SHP77 treated with DMSO at 0.1 percent for 48 hours (cell line): ENCODE measurements at regions not wholly inside any gene's neighbourhood (a gene's known extent, or its start where the extent isn't known, plus 50 kb on each side); places are given as distances from the start of the nearest gene placed in this dataset.
A peak's percentile ranks its signal among the peaks of the same experiment; 100 is the strongest.
"Not testable (repeated sequence)": the region's sequence is repeated elsewhere in the genome, so short reads cannot be mapped to it uniquely, and the experiment has no call there.

Experiments
- DNase-seq: peaks from one replicate; lab custom pipeline; 2025; lab: John Stamatoyannopoulos, UW

DNA sequence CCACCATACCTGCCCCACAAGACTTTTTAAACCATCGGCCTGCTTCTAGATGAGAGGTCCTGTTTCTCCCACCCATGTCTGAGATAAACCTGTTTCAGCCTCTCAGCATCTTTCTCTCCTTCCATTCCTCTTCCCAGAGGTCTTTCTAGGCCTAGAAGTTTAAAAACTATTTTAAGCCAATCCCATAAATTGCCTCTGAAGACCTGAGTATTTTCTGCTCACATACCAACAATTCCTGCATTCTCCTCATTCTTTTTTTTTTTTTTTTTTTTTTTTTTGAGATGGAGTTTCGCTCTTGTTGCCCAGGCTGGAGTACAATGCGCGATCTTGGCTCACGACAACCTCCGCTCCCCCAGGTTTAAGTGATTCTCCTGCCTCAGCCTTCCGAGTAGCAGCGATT lies 262.9 kb upstream of the AUTS2 start:
- DNase-seq = no peak

DNA sequence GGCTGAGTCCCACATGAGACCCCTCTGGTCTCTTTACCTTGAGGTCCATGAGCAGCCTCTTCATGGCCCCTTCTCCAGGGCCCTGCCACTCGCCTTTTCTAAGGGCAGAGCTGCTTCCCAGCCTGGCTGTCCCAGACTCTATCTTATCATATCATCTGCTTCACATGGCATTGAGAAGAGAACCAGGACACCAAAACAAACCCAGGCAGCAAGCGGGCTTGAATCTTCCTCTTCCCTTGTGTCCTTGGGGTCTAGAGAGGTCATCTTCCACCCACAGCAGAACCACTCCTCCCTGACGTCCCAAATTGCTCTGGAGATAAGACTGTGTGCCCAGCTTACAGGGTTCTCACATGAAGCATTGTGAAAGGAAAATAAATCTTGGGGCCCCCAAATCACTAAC lies 261.3 kb upstream of the AUTS2 start:
- no peak for DNase-seq

- no peak for DNase-seq
Measured at GRCh38 chr7:69338144-69338543, 260.1 kb upstream of the AUTS2 start.

GRCh38 chr7:69341288-69341687 lies 257.0 kb upstream of the AUTS2 start:
- DNase-seq = no peak

GRCh38 chr7:69342154-69342884 lies 256.0 kb upstream of the AUTS2 start:
- DNase-seq = no peak

DNA sequence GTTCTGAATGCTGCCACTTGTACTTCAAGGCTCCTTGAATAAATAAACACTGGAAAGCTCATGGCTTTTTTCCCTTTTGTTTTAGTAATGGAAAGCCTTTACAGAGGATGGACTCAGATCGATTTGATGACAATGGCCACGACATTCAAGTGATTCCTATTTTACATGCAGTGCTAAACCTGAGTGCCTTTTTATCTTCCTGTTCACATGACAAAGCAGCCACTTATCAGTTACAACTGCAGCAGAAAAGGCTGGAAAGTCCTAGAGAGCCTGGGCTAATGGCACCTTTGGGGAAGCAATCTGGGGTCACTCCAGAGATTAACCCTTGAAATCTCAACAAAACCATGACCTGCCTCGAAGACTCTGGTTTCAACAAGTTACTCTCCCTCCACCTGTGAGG lies 249.0 kb upstream of the AUTS2 start:
- no peak for DNase-seq

DNA sequence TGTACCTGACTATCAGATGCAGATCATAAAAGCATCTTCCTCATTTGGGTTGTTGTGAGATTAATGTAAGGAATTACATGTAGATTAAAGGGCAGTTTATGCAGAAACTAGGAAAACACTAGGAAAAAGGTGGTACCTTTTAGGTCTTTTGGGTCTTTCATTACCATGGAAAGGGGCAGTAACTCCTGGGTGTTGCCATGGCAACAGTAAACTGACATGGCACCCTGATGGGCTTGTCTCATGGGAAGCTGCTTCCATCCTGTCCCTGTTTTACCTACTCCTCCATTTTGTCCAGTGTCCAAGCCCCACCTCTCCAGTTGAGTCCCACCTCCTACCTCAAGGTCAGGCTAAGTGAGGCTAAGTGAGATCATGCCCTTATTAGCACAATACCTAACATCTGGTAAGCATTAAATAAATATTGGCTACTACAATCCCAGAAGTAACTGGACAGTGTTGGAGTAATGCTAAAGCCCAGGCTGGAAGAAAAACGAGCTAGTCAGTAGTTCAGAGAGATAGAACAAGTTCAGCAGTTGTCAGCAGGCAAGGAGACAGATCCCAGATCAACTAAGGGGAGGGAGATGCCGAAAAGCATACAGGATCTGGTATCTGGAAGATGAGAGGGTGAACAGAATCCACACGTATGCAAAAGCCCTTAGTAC lies 240.0 kb upstream of the AUTS2 start:
- DNase-seq = no peak

DNA sequence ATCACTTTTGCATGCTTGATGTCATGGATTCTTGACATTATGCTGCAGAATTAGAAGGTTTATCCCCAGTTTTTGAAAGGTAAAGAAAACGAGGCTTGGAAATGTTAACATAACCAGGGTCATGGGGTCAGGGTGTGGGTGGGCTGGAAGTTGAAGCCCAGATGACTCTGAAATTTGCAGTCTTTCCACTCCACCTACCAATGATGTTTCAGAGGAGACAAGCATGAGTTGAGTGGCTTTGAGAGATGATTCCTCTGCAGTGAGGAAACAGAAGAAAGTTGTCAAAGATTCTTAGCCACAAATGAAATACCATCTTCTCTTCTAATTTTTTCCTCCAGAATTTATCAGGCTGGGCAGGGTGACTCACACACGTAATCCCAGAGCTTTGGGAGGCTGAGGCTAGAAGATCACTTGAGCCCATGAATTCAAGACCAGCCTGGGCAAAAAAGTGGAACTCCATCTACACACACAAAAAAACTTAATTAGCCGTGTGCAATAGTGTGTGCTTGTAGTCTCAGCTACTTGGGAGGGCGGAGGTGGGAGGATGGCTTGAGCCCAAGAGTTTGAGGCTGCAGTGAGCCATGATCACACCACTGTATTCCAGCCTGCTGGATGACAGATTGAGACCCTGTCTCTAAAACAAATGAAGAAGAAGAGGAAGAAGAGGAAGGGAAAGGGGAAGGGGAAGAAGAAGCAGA lies 239.1 kb upstream of the AUTS2 start:
- no peak for DNase-seq

GRCh38 chr7:69360913-69361312 lies 237.4 kb upstream of the AUTS2 start:
- DNase-seq = no peak

DNA sequence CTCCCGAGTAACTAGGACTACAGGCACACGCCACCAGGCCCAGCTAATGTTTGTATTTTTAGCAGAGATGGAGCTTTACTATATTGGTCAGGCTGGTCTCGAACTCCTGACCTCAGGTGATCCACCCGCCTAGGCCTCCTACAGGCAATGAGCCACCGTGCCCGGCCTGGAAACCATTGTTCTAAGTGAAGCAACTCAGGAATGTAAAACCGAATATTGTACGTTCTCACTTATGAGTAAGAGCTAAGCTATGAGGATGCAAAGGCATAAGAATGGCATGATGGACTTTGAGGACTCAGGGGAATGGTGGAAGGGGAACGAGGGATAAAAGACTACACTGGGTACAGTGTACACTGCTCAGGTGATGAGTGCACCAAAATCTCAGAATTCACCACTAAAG lies 235.1 kb upstream of the AUTS2 start:
- DNase-seq = no peak

DNA sequence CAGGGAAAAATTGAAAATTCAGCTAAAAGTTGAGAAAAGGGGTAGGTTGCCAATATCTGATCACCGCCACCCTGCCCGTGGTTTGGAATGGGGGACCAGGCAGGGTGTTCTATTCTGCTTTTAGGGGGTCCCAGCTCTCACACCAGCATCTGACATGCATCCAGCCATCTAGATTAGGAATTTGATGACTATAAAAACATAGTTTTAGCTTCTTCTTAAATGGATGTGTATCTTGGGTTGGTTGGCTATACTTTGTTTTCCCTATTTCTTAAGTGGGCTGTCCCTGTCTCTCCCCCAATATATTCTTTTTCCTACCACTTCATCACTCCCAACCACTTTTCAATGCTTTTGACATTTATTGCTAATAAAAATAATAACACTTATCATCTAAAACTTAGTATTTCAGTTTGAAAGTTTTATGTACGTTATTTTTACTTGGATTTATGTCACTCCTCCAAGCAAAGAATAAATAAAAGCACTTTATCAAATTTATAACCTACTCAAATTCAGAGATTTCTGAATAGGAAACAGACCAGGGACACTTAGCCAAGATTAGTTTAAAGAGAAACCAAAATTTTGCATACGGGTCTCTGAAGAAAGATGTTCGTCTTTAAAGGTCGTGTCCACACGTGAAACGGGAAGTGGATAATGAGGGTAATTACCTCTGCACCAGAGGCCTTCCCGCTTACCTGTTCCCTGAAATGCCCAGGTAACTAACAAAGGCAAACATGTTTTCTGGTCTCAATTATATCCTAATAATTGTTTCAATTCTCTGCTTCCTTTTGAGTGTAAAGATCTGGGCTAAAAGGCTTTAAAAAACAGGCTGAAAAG lies 233.2 kb upstream of the AUTS2 start:
- DNase-seq = no peak

DNA sequence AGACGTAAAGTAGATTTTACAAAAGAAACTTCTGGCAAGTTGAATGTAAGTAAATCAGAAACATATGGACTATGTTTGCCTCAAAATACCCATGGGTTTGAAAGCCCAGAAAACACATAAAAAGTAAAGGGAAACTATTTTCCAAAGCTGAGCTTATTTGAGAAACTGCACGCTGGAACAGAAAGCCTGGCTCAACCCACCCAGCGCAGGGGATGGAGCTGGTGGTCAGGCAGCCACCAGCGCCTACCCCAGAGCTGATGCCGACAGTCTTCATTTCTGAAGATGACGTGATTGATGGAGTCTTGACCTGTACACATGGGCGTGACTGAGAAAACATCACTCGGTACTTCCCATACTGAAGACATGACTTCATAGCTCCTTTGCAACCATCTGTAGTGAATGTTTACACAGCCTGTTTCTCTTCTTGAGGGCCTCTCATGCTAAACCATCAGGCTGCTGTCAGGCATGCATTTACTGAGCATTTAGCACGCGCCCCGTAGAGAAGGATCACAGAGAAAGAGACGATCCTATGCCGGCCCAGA lies 232.6 kb upstream of the AUTS2 start:
- peak; percentile 5 for DNase-seq

- no peak for DNase-seq
Measured at GRCh38 chr7:69367780-69368179, 230.5 kb upstream of the AUTS2 start.

- DNase-seq = no peak
Measured at GRCh38 chr7:69373171-69374043, 224.9 kb upstream of the AUTS2 start.

- DNase-seq = no peak
Measured at GRCh38 chr7:69374044-69374425, 224.2 kb upstream of the AUTS2 start.

- DNase-seq = no peak
Measured at GRCh38 chr7:69377191-69377590, 221.1 kb upstream of the AUTS2 start.

- DNase-seq = no peak
Measured at GRCh38 chr7:69388452-69389137, 209.7 kb upstream of the AUTS2 start.

DNA sequence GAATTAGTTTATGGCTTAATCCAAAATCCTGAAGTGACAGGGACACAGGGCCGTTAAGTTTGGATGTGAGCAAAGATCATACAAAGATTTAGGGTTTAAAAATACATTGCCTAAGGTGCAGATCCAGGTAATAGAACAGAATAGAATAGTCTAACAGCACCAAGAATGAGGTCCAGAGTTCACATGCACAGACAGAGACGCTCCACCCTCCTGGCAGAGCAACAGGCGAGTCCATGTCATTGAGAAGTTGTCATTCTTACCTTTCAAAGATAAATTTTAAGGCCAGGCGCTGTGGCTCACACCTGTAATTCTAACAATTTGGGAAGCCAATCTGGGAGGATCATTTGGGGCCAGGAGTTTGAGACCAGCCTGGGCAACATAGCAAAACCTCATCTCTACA lies 209.1 kb upstream of the AUTS2 start:
- DNase-seq = no peak

GRCh38 chr7:69393912-69394311 lies 204.4 kb upstream of the AUTS2 start:
- not testable (repeated sequence) for DNase-seq

DNA sequence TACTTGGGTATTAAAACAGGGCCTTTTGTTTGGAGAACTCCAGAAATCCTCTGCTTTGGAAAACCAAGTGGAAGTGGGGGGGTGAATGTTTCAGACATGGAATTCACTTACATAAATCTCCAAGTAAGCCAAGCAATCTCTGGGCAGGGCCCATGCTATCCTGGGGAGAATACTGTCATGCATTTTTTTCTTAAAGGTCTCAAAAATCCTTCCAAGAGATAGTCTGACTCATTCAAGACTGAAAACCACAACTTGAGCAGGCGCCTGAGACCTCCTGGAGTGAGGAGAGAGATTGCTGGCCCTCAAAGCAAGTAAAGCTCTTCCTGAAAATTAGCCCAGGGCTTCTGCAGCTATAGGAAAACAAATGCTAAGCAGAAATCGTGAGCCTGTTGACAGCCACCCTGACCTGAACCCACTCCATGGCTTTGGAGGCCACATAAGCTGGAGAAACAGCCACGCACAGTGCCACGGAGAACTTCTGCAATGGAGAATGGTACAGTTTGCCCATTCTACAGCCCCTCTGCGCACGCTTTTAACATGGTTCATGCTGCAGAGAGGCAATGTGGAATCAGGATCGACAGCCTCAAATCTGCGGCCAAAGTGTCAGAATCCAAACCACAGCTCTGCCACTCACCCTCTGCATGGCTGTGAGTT lies 203.1 kb upstream of the AUTS2 start:
- DNase-seq = no peak
